ENCODE measurements at regions not wholly inside any gene's neighbourhood (a gene's known extent, or its start where the extent isn't known, plus 50 kb on each side); places are given as distances from the start of the nearest gene placed in this dataset.
A peak's percentile ranks its signal among the peaks of the same experiment; 100 is the strongest.

DNA sequence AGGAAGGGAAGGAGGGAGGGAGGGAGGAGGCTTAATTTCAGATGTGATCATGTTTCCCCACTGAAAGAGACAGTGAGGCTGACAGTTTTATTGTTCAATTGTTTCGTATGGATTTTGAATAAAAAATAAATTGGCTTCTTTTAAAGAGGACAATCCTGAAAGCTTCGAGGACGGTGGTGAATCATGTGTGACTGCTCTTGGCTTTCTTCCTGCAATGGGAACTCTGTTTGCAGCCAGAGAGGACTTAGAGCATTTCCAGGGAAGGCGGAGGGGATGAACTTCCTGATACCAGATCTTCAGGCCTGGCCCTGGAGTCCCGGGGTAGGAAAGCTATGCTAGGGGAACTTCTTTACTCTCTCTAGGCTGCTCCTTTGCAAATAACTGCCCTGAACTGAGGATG lies 72.8 kb upstream of the C16orf82 start:
- Histone ChIP-seq H3K27ac (ENCODE audit: low read depth, low read length) (peak overlapping the region; percentile 22), H3K9me3 (ENCODE audit: control insufficient read depth, insufficient read depth, low read length) (peaks cover 9% of the 10 kb centered on the region; the same call in 1 of the 2 replicates), H3K4me3 (ENCODE audit: low read depth, low read length) (no peak overlapping the region), H3K27me3 (ENCODE audit: control insufficient read depth, insufficient read depth, low read length) (no peaks in the 10 kb centered on the region)
- ChIA-PET POLR2A (no interaction called here), CTCF (no interaction called here)
- TF ChIP-seq, protein P1, sequence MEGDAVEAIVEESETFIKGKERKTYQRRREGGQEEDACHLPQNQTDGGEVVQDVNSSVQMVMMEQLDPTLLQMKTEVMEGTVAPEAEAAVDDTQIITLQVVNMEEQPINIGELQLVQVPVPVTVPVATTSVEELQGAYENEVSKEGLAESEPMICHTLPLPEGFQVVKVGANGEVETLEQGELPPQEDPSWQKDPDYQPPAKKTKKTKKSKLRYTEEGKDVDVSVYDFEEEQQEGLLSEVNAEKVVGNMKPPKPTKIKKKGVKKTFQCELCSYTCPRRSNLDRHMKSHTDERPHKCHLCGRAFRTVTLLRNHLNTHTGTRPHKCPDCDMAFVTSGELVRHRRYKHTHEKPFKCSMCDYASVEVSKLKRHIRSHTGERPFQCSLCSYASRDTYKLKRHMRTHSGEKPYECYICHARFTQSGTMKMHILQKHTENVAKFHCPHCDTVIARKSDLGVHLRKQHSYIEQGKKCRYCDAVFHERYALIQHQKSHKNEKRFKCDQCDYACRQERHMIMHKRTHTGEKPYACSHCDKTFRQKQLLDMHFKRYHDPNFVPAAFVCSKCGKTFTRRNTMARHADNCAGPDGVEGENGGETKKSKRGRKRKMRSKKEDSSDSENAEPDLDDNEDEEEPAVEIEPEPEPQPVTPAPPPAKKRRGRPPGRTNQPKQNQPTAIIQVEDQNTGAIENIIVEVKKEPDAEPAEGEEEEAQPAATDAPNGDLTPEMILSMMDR (IDR thresholded peaks at IDR 0.05; ENCODE audit: low read depth, low read length) = no peak
- no peak for DNase-seq (ENCODE audit: low read depth, low spot score)

DNA sequence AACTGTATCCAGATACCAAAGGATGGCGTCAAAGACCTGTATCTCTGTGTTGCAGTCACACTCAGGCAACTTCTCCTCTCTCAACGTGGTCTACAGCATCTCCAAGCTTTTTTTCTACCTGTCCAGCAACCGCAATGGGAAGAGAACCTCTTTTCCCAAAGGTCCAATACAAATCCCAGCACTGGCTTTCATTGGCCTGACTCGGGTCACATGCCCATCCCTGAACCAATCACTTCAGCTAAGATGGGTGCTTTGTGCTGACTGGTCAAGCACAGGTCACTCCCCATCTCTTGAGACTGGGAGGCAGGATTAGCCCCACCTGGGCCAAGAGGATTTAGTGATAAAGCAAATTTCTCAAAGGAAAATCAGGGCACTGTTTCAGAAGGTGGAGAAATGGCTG lies 71.2 kb upstream of the C16orf82 start:
- ChIA-PET POLR2A (no interaction called here), CTCF (no interaction called here)
- Histone ChIP-seq H3K9me3 (ENCODE audit: control insufficient read depth, insufficient read depth, low read length) (peaks cover 9% of the 10 kb centered on the region; the same call in 1 of the 2 replicates), H3K27me3 (ENCODE audit: control insufficient read depth, insufficient read depth, low read length) (no peaks in the 10 kb centered on the region), H3K27ac (ENCODE audit: low read depth, low read length) (no peak overlapping the region), H3K4me3 (ENCODE audit: low read depth, low read length) (no peak overlapping the region)
- DNase-seq (ENCODE audit: low read depth, low spot score) = no peak
- TF ChIP-seq, protein P1 (IDR thresholded peaks at IDR 0.05; ENCODE audit: low read depth, low read length) = no peak

DNA sequence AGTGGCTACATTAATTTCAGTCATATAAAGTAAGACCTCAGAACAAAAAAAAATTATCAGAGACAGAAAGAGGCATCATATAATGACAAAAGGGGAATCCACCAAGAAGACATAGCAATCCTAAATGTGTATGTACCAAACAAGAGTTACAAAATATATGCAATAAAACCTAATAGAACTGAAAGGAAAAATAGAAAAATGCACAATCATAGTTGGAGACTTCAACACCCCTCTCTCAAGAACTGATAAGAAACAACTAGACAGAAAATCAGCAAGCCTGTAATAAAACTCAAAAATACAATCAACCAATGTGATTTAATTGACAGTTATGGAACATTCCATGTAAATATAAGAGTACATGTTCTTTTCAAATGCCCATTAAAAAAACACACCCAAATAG lies 61.3 kb upstream of the C16orf82 start:
- POLR2A ChIA-PET = no interaction called here
- Histone ChIP-seq H3K9me3 (ENCODE audit: control insufficient read depth, insufficient read depth, low read length) (no peaks in the 10 kb centered on the region), H3K4me3 (ENCODE audit: low read depth, low read length) (no peak overlapping the region), H3K27me3 (ENCODE audit: control insufficient read depth, insufficient read depth, low read length) (peaks cover 3% of the 10 kb centered on the region), H3K27ac (ENCODE audit: low read depth, low read length) (no peak overlapping the region)
- CTCF ChIA-PET = no interaction called here
- TF ChIP-seq, protein P1 (IDR thresholded peaks at IDR 0.05; ENCODE audit: low read depth, low read length) = no peak
- DNase-seq (ENCODE audit: low read depth, low spot score) = no peak
